ENCODE measurements at regions not wholly inside any gene's neighbourhood (a gene's known extent, or its start where the extent isn't known, plus 50 kb on each side); places are given as distances from the start of the nearest gene placed in this dataset.
"Not testable (repeated sequence)": the region's sequence is repeated elsewhere in the genome, so short reads cannot be mapped to it uniquely, and the experiment has no call there.

- no peak for DNase-seq (ENCODE audit: low spot score)
Measured at GRCh38 chr15:99455789-99456160, 110.0 kb upstream of the MEF2A start.

GRCh38 chr15:99464137-99464536 lies 101.6 kb upstream of the MEF2A start:
- DNase-seq (ENCODE audit: low spot score): no peak

- no peak for DNase-seq (ENCODE audit: low spot score)
Measured at GRCh38 chr15:99466701-99467337, 99.0 kb upstream of the MEF2A start.

GRCh38 chr15:99467338-99467720 lies 98.5 kb upstream of the MEF2A start:
- no peak for DNase-seq (ENCODE audit: low spot score)

- no peak for DNase-seq (ENCODE audit: low spot score)
Measured at GRCh38 chr15:99467853-99468464, 97.8 kb upstream of the MEF2A start.

DNA sequence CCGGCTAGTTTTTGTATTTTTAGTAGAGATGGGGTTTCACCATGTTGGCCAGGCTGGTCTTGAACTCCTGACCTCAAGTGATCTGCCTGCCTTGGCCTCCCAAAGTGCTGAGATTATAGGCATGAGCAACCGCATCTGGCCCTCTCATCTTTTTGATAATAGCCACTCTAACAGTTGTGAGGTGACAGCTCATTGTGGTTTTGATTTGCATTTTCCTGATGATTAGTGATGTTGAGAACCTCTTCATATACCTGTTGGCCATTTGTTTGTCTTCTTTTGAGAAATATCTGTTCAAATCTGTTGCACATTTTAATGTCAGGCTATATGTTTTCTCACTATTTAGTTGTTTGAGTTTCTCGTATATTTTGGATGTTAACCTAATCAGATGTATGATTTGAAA lies 95.6 kb upstream of the MEF2A start:
- not testable (repeated sequence) for DNase-seq (ENCODE audit: low spot score)

DNA sequence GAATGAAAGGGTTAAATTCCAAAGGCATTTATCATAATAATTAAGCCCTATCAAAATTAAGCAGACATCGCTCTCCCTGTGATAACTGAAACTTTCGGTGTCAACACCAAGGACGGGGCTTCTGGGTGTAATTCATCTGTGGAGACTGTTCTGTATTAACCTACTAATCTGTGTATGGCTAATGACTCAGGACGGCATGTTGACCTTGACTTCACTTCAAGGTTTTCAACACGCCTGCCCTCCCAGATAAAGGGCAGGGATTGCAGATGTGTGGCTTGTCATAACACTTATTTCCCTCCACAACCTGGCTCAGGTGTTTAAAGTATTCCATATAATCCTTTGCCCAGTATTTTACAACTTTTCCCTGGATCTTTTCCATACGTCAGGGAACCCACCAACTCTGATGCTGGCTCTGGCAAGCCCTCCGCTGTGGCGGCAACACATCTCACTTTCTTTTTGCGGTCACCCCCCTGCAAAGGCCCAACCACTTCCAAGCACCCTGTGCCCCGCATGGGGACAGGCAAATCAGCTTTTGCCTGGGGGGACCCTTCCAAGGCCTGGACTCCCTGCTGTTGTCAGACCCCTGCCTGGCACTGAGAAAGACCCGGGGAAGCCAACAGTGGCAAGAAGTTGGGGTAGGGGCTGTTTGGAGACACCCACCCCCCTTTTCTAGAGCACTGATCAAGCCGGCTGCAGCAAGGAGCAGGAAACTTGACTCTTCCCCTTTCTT lies 93.2 kb upstream of the MEF2A start:
- no peak for DNase-seq (ENCODE audit: low spot score)

GRCh38 chr15:99473981-99474906 lies 91.5 kb upstream of the MEF2A start:
- no peak for DNase-seq (ENCODE audit: low spot score)

DNA sequence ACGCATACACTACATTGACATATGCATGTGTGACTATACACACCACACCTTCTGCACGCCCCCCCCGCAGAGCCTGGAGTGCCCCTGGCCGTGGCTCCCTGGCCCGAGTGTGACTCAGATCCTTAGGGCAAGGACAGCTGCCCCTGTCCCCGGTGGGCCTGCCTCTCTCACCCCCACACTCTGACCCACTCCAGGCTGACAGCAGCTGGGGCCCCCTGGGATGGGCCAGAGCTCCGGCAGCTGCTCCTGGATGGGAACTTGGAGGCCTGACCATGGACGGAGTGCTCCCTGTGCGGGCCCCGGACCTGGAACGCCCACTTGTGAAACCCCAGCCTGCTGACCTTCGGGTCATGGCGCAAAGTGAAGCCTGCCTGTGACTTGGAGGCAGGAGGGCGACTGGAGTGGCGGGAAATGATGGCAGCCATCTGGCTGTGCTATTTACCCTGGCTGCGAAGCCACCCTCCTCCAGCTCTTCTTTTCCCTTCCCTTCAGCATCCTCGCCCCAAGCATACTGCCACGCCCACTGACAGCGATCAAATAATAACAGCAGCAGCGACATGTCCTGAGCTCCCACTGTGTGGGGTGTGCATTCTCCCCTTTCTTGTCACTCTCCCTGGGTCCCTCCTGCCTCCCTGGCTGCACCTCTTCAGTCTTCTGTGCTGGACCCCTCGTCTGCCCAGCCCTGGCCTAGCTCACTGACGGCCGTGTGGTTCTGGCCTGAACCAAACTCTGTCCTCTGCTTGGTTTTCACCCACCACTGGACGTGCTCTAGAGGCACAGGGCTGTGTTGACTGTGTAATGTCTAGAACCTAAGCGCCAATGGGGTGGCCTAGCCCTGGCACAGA lies 90.7 kb upstream of the MEF2A start:
- no peak for DNase-seq (ENCODE audit: low spot score)

DNA sequence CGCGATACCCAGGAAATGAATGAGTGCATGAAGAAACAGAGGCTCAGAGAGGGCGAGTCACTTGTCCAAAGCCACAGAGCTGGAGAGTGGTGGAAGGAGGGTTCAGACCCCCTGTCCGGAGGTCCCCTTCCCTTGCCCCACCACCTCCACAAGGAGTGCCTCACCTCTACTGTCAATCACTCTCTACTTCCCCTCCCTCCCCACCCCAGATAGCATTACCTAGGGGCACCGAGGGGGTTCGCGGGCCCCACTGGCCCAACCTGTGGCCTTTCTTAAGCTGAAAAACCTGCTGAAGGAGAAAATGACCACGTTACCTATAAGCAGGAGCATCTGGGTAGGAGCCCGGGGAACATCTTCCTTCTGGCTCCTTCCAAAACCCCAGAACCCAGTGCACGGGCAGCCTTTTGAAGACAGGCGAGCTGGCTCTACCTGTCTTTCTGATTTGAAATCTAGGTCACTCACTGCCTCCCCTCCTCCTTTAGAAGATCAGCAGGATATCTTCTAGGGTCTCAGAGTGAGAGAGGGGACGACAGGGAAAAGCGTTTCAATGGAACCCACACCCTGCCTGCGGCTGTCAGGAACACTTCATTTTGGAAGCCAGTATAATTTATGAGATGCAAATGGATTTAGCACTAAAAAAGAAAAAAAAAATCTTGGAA lies 89.9 kb upstream of the MEF2A start:
- no peak for DNase-seq (ENCODE audit: low spot score)

- peak; percentile 90 for DNase-seq (ENCODE audit: low spot score)
Measured at GRCh38 chr15:99476413-99477222, 89.2 kb upstream of the MEF2A start.

DNA sequence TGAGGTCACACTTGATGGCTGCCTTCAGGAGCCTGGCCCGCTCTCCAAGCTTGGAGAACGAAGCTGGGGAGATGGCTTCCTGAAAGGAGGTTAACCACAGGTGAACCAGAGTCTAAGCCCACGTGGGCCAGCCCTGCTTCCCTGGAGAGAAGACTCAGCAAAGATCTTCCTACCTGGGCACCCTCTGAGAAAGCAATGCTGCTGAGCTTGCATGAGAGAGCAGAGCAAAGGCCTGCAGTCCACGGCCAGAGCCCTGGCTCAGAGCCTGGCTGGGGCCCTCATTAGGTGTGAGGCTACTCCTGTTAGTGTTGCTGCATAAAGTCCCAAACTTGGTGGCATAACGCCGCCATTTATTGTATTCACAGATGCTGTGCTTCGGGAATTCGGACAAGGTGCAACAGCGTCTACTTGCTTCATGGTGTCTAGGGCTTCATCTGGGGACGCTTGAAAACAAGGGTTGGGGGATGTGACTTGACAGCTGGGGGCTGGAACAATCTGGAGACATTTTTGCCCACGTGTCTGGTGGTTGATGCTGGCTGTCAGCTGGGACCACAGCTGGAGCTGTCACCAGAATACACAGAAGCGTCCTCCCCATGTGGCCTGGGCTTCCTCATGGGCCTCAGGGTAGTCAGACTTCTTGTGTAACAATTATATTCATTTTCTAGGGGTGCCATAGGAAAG lies 87.9 kb upstream of the MEF2A start:
- DNase-seq (ENCODE audit: low spot score): no peak

- DNase-seq (ENCODE audit: low spot score): no peak
Measured at GRCh38 chr15:99478977-99479376, 86.8 kb upstream of the MEF2A start.

GRCh38 chr15:99480016-99480810 lies 85.6 kb upstream of the MEF2A start:
- DNase-seq (ENCODE audit: low spot score): no peak

DNA sequence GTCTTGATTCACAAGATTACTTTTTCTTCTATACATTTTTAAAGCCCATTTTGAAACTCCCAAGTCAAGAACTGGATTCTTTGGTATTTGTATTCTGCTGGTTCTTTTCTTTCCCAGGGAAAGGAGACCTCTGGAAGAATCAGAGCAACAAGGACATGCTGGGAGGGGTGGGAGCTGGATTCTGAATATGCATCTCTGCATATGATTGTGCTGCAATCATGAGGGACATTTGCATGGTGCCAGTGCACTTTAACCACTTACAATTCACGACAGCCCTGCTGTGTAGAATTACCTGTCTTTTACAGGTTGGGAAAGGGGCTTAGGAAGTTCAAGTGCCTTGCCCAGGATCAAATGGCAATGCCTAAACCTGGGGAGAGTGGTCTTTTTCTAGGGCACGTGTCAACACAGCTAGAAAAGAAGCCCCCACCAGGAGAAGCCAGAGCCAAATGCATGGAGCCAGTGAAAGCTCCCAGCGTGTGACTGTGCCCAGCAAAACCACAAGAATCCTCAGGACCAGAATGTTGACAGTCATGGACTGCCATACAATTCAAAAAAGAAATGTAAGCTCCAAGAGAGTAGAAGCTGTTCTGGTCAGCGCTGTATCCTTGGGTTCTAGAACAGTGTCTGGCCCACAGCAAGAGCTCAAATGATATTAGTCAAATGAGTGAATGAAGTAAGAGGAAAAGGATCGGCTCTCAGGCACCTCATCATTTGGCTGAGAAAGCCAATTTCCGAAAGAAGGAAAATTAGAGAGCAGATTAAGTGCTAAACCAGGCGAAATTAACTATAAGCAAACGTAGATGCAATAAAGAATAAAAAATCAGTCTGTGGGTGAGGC lies 84.5 kb upstream of the MEF2A start:
- no peak for DNase-seq (ENCODE audit: low spot score)

- DNase-seq (ENCODE audit: low spot score): no peak
Measured at GRCh38 chr15:99481951-99482230, 83.9 kb upstream of the MEF2A start.

DNA sequence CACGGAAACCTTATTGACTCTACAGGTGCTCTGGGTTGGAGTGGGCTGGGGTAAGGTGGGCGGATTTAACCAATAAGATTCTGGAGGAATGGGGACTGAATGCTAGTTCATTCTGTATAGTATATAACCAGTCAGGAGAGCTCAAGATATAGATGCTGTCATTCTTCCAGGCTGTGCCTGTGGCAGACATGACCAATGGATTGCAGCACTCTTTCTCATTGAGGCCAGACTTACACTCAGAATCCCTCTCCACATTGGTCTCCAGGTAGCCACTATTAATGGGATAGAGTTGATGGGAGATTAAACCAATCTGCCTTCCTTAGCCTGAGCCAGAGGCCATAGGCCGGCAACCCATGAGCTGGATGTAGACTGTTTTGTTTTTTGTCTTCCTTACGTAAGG lies 82.8 kb upstream of the MEF2A start:
- DNase-seq (ENCODE audit: low spot score): no peak
